ENCODE measurements at regions not wholly inside any gene's neighbourhood (a gene's known extent, or its start where the extent isn't known, plus 50 kb on each side); places are given as distances from the start of the nearest gene placed in this dataset.

GRCh38 chr3:5568451-5568850 lies 380.9 kb downstream of the EDEM1 start:
- no peak overlapping the region for H3K4me2 ChIP-seq (ENCODE audit: low read length)
- no peaks in the 10 kb centered on the region for H3K9me3 ChIP-seq (ENCODE audit: low read length)
- H2AFZ ChIP-seq (ENCODE audit: low read depth, low read length): no peak overlapping the region
- no peaks in the 10 kb centered on the region for H4K20me1 ChIP-seq (ENCODE audit: insufficient read depth)
- H3K36me3 ChIP-seq (ENCODE audit: insufficient read depth, low read length): no peaks in the 10 kb centered on the region
- H3K79me2 ChIP-seq (replicated peaks; ENCODE audit: insufficient read depth, low read length): no peaks in the 10 kb centered on the region
- H3K27me3 ChIP-seq (ENCODE audit: insufficient read depth, low read depth, low read length): no peaks in the 10 kb centered on the region
- no peak overlapping the region for H3K4me3 ChIP-seq (ENCODE audit: low read length)
- TF ChIP-seq CTCF (IDR thresholded peaks at IDR 0.05; ENCODE audit: poor library complexity, severe bottlenecking) (peak; percentile 26), RAD21 (conservative IDR thresholded peaks at IDR 0.05) (peak; percentile 28), SMC3 (conservative IDR thresholded peaks at IDR 0.05; ENCODE audit: poor library complexity) (no peak)
- no peaks in the 10 kb centered on the region for H3K9me2 ChIP-seq (ENCODE audit: insufficient read depth, low read length)
- no peak overlapping the region for H3K9ac ChIP-seq (ENCODE audit: low read length)
- H3F3A ChIP-seq (ENCODE audit: insufficient read depth, low read length, poor library complexity, severe bottlenecking): no peaks in the 10 kb centered on the region
- H3K27ac ChIP-seq (ENCODE audit: low read length): no peak overlapping the region

GRCh38 chr3:5569152-5569551 lies 381.6 kb downstream of the EDEM1 start:
- Histone ChIP-seq H3F3A (ENCODE audit: insufficient read depth, low read length, poor library complexity, severe bottlenecking) (no peaks in the 10 kb centered on the region), H3K4me3 (ENCODE audit: low read length) (no peak overlapping the region), H3K9ac (ENCODE audit: low read length) (no peak overlapping the region), H4K20me1 (ENCODE audit: insufficient read depth) (no peaks in the 10 kb centered on the region), H2AFZ (ENCODE audit: low read depth, low read length) (no peak overlapping the region), H3K9me2 (ENCODE audit: insufficient read depth, low read length) (no peaks in the 10 kb centered on the region), H3K36me3 (ENCODE audit: insufficient read depth, low read length) (no peaks in the 10 kb centered on the region), H3K27ac (ENCODE audit: low read length) (no peak overlapping the region), H3K79me2 (replicated peaks; ENCODE audit: insufficient read depth, low read length) (no peaks in the 10 kb centered on the region), H3K27me3 (ENCODE audit: insufficient read depth, low read depth, low read length) (no peaks in the 10 kb centered on the region), H3K9me3 (ENCODE audit: low read length) (no peaks in the 10 kb centered on the region), H3K4me2 (ENCODE audit: low read length) (no peak overlapping the region)
- TF ChIP-seq EP300 (conservative IDR thresholded peaks at IDR 0.05; ENCODE audit: poor library complexity, severe bottlenecking): no peak
- TF ChIP-seq CTCF (IDR thresholded peaks at IDR 0.05; ENCODE audit: poor library complexity, severe bottlenecking): no peak
- TF ChIP-seq POLR2AphosphoS5 (IDR thresholded peaks at IDR 0.05): no peak
- no peak for TF ChIP-seq RAD21 (conservative IDR thresholded peaks at IDR 0.05)
- TF ChIP-seq TAF1 (IDR thresholded peaks at IDR 0.05; ENCODE audit: low read depth): no peak
- no peak for TF ChIP-seq REST (IDR thresholded peaks at IDR 0.05; ENCODE audit: borderline replicate concordance)
- no peak for TF ChIP-seq MXI1 (conservative IDR thresholded peaks at IDR 0.05; ENCODE audit: poor library complexity, severe bottlenecking)
- TF ChIP-seq SMC3 (conservative IDR thresholded peaks at IDR 0.05; ENCODE audit: poor library complexity): no peak
- TF ChIP-seq EZH2 (IDR thresholded peaks at IDR 0.05; ENCODE audit: borderline replicate concordance, insufficient read depth, low read length, poor library complexity, severe bottlenecking): no peak
